ENCODE measurements at regions not wholly inside any gene's neighbourhood (a gene's known extent, or its start where the extent isn't known, plus 50 kb on each side); places are given as distances from the start of the nearest gene placed in this dataset.
"Not testable (repeated sequence)": the region's sequence is repeated elsewhere in the genome, so short reads cannot be mapped to it uniquely, and the experiment has no call there.

DNA sequence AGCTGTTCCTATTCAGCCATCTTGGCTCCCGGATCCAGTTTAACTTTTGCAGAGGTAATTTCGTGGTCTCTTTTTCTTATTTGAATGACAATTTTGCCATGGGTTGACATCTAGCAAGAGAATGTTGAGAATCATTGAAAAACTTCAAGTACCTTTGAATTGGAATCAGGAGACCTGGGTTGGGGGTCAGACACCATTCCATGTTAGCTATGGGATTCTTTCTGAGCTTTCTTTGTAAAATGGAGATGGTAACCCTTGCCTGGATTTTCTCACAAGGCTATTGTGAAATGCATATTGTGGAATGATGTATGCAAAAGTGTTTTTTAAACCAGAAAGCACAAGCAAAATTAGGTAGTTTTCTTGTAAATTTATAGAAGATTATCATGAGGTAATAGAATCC is 79.1 kb upstream of the HAND2 start:
- no peak for DNase-seq (ENCODE audit: low spot score)

- DNase-seq (ENCODE audit: low spot score), result not testable (repeated sequence)
Observed at GRCh38 chr4:173608632-173609031, 78.6 kb upstream of the HAND2 start.

- no peak for DNase-seq (ENCODE audit: low spot score)
Observed at GRCh38 chr4:173591760-173592159, 61.7 kb upstream of the HAND2 start.

GRCh38 chr4:173590697-173591096 is 60.7 kb upstream of the HAND2 start:
- no peak for DNase-seq (ENCODE audit: low spot score)

DNA sequence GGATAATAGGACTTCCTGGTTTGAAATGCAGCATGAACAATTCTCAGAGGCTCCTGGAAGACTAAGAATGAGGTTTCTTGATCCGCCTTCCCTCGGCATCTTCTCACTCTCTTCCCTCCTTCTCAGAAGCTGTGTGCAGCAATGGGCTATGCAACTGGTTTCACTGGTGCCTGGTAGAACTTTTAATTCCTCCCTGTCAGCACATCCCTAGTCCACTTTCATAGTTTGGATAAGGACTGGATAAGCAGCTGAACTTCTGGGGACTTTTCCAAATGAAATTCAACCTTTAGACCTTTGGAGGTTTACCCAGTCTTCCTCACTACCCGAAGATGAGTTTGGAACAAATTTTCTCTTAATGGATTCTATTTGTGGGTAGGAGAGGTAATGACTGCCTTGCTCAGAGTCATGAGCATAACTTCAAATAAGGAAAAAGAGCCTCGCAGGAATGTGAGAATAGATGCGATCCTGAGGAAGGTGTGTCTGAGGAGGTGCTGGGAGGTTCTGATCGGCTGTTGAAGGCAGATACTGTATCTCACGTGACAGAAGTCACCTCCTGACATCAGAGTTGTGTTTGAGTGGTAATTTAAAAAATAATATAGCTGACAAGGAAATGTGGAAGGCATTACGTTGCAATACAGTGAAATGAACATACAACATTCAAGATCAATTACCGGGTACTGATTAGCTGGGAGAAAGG is 56.0 kb upstream of the HAND2 start:
- DNase-seq (ENCODE audit: low spot score), result no peak

DNA sequence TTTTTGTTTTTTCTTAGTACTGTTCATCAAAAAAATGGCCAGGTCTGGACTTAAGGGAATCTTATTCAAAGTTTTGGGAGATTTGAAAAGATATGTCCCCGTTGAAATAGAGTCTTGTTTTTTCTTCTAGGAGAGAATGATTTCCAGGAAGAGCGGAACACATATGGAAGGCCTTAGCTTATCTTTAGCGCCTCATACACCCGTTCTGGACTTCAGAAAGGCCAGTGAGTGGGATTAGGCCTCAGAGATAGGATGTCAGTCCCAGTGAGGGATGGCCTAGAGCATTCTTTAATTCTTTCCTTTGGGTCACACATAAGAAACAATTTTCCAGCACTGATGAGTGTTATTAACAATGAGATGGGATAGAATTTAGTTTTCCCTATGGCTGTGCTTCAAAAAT is 54.5 kb upstream of the HAND2 start:
- DNase-seq (ENCODE audit: low spot score), result no peak
